ENCODE measurements at regions not wholly inside any gene's neighbourhood (a gene's known extent, or its start where the extent isn't known, plus 50 kb on each side); places are given as distances from the start of the nearest gene placed in this dataset.
A peak's percentile ranks its signal among the peaks of the same experiment; 100 is the strongest.

GRCh38 chr21:45341779-45342178 lies 54.1 kb upstream of the POFUT2 start:
- intact Hi-C loops (cut with DNase I), result no loop called here
- Histone ChIP-seq H3K4me1 (peaks cover 0 to 9% (median 7%) of the 10 kb centered on the region in 4 donors), H3K27ac (replicated peaks in 1 of 4) (no peak overlapping the region), H3K27me3 (peaks cover 0 to 4% (median 0%) of the 10 kb centered on the region in 4 donors), H3K36me3 (no peaks in the 10 kb centered on the region), H3K4me3 (no peak overlapping the region), H3K9me3 (no peaks in the 10 kb centered on the region)
- no peak for DNase-seq (ENCODE audit: extremely low spot score)
- no peak for TF ChIP-seq EP300 (IDR thresholded peaks at IDR 0.05)
- TF ChIP-seq POLR2A (IDR thresholded peaks at IDR 0.05; ENCODE audit: low read depth), result no peak
- TF ChIP-seq CTCF (IDR thresholded peaks at IDR 0.05), result no peak
- no peak for TF ChIP-seq POLR2AphosphoS5 (IDR thresholded peaks at IDR 0.05)
- 55% methylated on average over 9 of the region's 9 CpGs for WGBS

- DNase-seq (ENCODE audit: extremely low spot score), result no peak
- intact Hi-C loops (cut with DNase I), result no loop called here
Measured at GRCh38 chr21:45343891-45344290, 56.2 kb upstream of the POFUT2 start.

GRCh38 chr21:45344576-45344975 lies 56.9 kb upstream of the POFUT2 start:
- Histone ChIP-seq H3K4me1 (peaks cover 12 to 35% (median 26%) of the 10 kb centered on the region in 4 donors), H3K27ac (replicated peaks in 1 of 4) (no peak overlapping the region), H3K4me3 (no peak overlapping the region), H3K27me3 (peaks cover 0 to 4% (median 0%) of the 10 kb centered on the region in 4 donors), H3K36me3 (no peaks in the 10 kb centered on the region), H3K9me3 (no peaks in the 10 kb centered on the region)
- WGBS, result 89% methylated on average over 6 of the region's 21 CpGs
- TF ChIP-seq POLR2AphosphoS5 (IDR thresholded peaks at IDR 0.05), result no peak
- TF ChIP-seq POLR2A (IDR thresholded peaks at IDR 0.05; ENCODE audit: low read depth), result no peak
- no peak for TF ChIP-seq CTCF (IDR thresholded peaks at IDR 0.05)
- no peak for TF ChIP-seq EP300 (IDR thresholded peaks at IDR 0.05)
- no peak for DNase-seq (ENCODE audit: extremely low spot score)
- intact Hi-C loops (cut with DNase I), result no loop called here

More at GRCh38 chr21:45343891-45344290, 56.2 kb upstream of the POFUT2 start:
- no peaks in the 10 kb centered on the region for H3K36me3 ChIP-seq
- 97% methylated on average over 15 of the region's 15 CpGs for WGBS
- H3K4me3 ChIP-seq, result no peak overlapping the region
- H3K9me3 ChIP-seq, result no peaks in the 10 kb centered on the region
- peaks cover 0 to 4% (median 0%) of the 10 kb centered on the region in 4 donors for H3K27me3 ChIP-seq
- H3K4me1 ChIP-seq, result peaks cover 11 to 28% (median 19%) of the 10 kb centered on the region in 4 donors
- no peak overlapping the region for H3K27ac ChIP-seq (replicated peaks in 1 of 4)
- TF ChIP-seq EP300 (IDR thresholded peaks at IDR 0.05), result no peak
- TF ChIP-seq POLR2AphosphoS5 (IDR thresholded peaks at IDR 0.05), result no peak
- no peak for TF ChIP-seq POLR2A (IDR thresholded peaks at IDR 0.05; ENCODE audit: low read depth)
- no peak for TF ChIP-seq CTCF (IDR thresholded peaks at IDR 0.05)

- intact Hi-C loops (cut with DNase I), result no loop called here
- 74% methylated on average over 22 of the region's 31 CpGs for WGBS
- H3K27ac ChIP-seq (replicated peaks in 1 of 4), result peak overlapping the region in 3 of 4 donors; percentile 67 to 76 (median 71)
Measured at GRCh38 chr21:45347048-45347711, 57.8 kb upstream of the COL18A1 start.

More at GRCh38 chr21:45347048-45347711, 57.8 kb upstream of the COL18A1 start:
- DNase-seq (ENCODE audit: extremely low spot score), result no peak
- H3K4me1 ChIP-seq, result peaks cover 35 to 52% (median 49%) of the 10 kb centered on the region in 4 donors
- H3K4me3 ChIP-seq, result no peak overlapping the region
- H3K27me3 ChIP-seq, result no peaks in the 10 kb centered on the region
- no peak for TF ChIP-seq EP300 (IDR thresholded peaks at IDR 0.05)
- TF ChIP-seq CTCF (IDR thresholded peaks at IDR 0.05), result no peak
- no peak for TF ChIP-seq POLR2A (IDR thresholded peaks at IDR 0.05; ENCODE audit: low read depth)
- no peak for TF ChIP-seq POLR2AphosphoS5 (IDR thresholded peaks at IDR 0.05)
- no peaks in the 10 kb centered on the region for H3K9me3 ChIP-seq
- no peaks in the 10 kb centered on the region for H3K36me3 ChIP-seq

All from esophagus muscularis mucosa (tissue), 4 donors.